Immature natural killer cell (primary cell): ENCODE measurements at regions not wholly inside any gene's neighbourhood (a gene's known extent, or its start where the extent isn't known, plus 50 kb on each side); places are given as distances from the start of the nearest gene placed in this dataset.

ENCODE experiments used
- DNase-seq, 3 donors: peaks; one replicate each; pipeline ENCODE4 v3.0.0; 2022; ENCODE audit warnings: mixed read lengths in 1 of 3
- H3K27ac Mint-ChIP-seq, 6 donors: one replicate each; pipeline ENCODE4 v1.8.0; 2020; ENCODE audit warnings: mixed read lengths in 6 of 6, mild to moderate bottlenecking in 5 of 6, inconsistent platforms in 4 of 6, moderate library complexity in 3 of 6
- H3K27me3 Mint-ChIP-seq, 3 donors: one replicate each; pipeline ENCODE4 v1.8.0; 2020 to 2021; ENCODE audit warnings: low read depth in 3 of 3, mild to moderate bottlenecking in 3 of 3, mixed read lengths in 3 of 3, moderate library complexity in 3 of 3, inconsistent platforms in 1 of 3
- H3K36me3 Mint-ChIP-seq, 3 donors: one replicate each; pipeline ENCODE4 v1.8.0; 2020; ENCODE audit warnings: mixed read lengths in 3 of 3, inconsistent platforms in 2 of 3, mild to moderate bottlenecking in 2 of 3
- H3K4me1 Mint-ChIP-seq, 2 donors: one replicate each; pipeline ENCODE4 v1.8.0; 2020; ENCODE audit warnings: inconsistent platforms in 2 of 2, mild to moderate bottlenecking in 2 of 2, mixed read lengths in 2 of 2, moderate library complexity in 1 of 2
- H3K4me3 Mint-ChIP-seq, 5 donors: one replicate each; pipeline ENCODE4 v1.8.0; 2020; ENCODE audit warnings: mild to moderate bottlenecking in 5 of 5, mixed read lengths in 5 of 5, inconsistent platforms in 3 of 5, moderate library complexity in 3 of 5
- H3K9me3 Mint-ChIP-seq, 6 donors: one replicate each; pipeline ENCODE4 v1.8.0; 2020; ENCODE audit warnings: mild to moderate bottlenecking in 6 of 6, mixed read lengths in 6 of 6, inconsistent platforms in 4 of 6, moderate library complexity in 3 of 6

- Mint-ChIP-seq H3K27me3 (peaks cover 0 to under 1% (median 0%) of the 10 kb centered on the region in 3 donors), H3K4me3 (no peak overlapping the region), H3K27ac (no peak overlapping the region), H3K36me3 (no peaks in the 10 kb centered on the region), H3K4me1 (no peaks in the 10 kb centered on the region), H3K9me3 (no peaks in the 10 kb centered on the region)
- no peak for DNase-seq
Observed at GRCh38 chr14:97894552-97894951, 1097.4 kb downstream of the VRK1 start.

- Mint-ChIP-seq H3K36me3 (no peaks in the 10 kb centered on the region), H3K27me3 (peaks cover 0 to 5% (median 0%) of the 10 kb centered on the region in 3 donors), H3K27ac (no peak overlapping the region), H3K4me3 (no peak overlapping the region), H3K4me1 (no peaks in the 10 kb centered on the region), H3K9me3 (no peaks in the 10 kb centered on the region)
- DNase-seq = no peak
Observed at GRCh38 chr14:97900196-97900854, 1103.1 kb downstream of the VRK1 start.

GRCh38 chr14:97902630-97903029 is 1105.4 kb downstream of the VRK1 start:
- no peak overlapping the region for H3K4me3 Mint-ChIP-seq
- no peaks in the 10 kb centered on the region for H3K9me3 Mint-ChIP-seq
- H3K27ac Mint-ChIP-seq = no peak overlapping the region
- peaks cover 0 to 5% (median 2%) of the 10 kb centered on the region in 3 donors for H3K27me3 Mint-ChIP-seq
- DNase-seq = no peak
- H3K4me1 Mint-ChIP-seq = no peaks in the 10 kb centered on the region
- H3K36me3 Mint-ChIP-seq = no peaks in the 10 kb centered on the region

GRCh38 chr14:97903821-97904220 is 1106.6 kb downstream of the VRK1 start:
- peaks cover 6 to 12% (median 7%) of the 10 kb centered on the region in 3 donors for H3K27me3 Mint-ChIP-seq
- H3K27ac Mint-ChIP-seq = no peak overlapping the region
- H3K4me3 Mint-ChIP-seq = no peak overlapping the region
- DNase-seq = no peak
- H3K9me3 Mint-ChIP-seq = peaks cover 0 to 10% (median 1%) of the 10 kb centered on the region in 6 donors
- peaks cover 0 to 3% (median 0%) of the 10 kb centered on the region in 3 donors for H3K36me3 Mint-ChIP-seq
- no peaks in the 10 kb centered on the region for H3K4me1 Mint-ChIP-seq

- H3K9me3 Mint-ChIP-seq = peaks cover 0 to 14% (median 1%) of the 10 kb centered on the region in 6 donors
- no peak overlapping the region for H3K27ac Mint-ChIP-seq
- H3K4me1 Mint-ChIP-seq = no peaks in the 10 kb centered on the region
- H3K36me3 Mint-ChIP-seq = peaks cover 0 to 8% (median 3%) of the 10 kb centered on the region in 3 donors
- H3K4me3 Mint-ChIP-seq = no peak overlapping the region
- H3K27me3 Mint-ChIP-seq = peaks cover 8 to 15% (median 11%) of the 10 kb centered on the region in 3 donors
- no peak for DNase-seq
Observed at GRCh38 chr14:97912217-97912616, 1115.0 kb downstream of the VRK1 start.

GRCh38 chr14:97916100-97916499 is 1118.9 kb downstream of the VRK1 start:
- H3K36me3 Mint-ChIP-seq = no peaks in the 10 kb centered on the region
- H3K27ac Mint-ChIP-seq = no peak overlapping the region
- no peaks in the 10 kb centered on the region for H3K4me1 Mint-ChIP-seq
- no peak overlapping the region for H3K4me3 Mint-ChIP-seq
- H3K9me3 Mint-ChIP-seq = peaks cover 0 to 2% (median 0%) of the 10 kb centered on the region in 6 donors
- no peak for DNase-seq
- H3K27me3 Mint-ChIP-seq = peaks cover 2 to 7% (median 4%) of the 10 kb centered on the region in 3 donors

- no peaks in the 10 kb centered on the region for H3K36me3 Mint-ChIP-seq
- H3K9me3 Mint-ChIP-seq = no peaks in the 10 kb centered on the region
- H3K27me3 Mint-ChIP-seq = peaks cover 2 to 7% (median 4%) of the 10 kb centered on the region in 3 donors
- no peak overlapping the region for H3K4me3 Mint-ChIP-seq
- no peak overlapping the region for H3K27ac Mint-ChIP-seq
- H3K4me1 Mint-ChIP-seq = no peaks in the 10 kb centered on the region
- no peak for DNase-seq
Observed at GRCh38 chr14:97916669-97917568, 1119.7 kb downstream of the VRK1 start.

- H3K4me1 Mint-ChIP-seq = no peaks in the 10 kb centered on the region
- no peak overlapping the region for H3K27ac Mint-ChIP-seq
- H3K9me3 Mint-ChIP-seq = no peaks in the 10 kb centered on the region
- peaks cover 2 to 6% (median 4%) of the 10 kb centered on the region in 3 donors for H3K27me3 Mint-ChIP-seq
- H3K36me3 Mint-ChIP-seq = no peaks in the 10 kb centered on the region
- no peak overlapping the region for H3K4me3 Mint-ChIP-seq
- DNase-seq = no peak
Observed at GRCh38 chr14:97920201-97920600, 1123.0 kb downstream of the VRK1 start.

- Mint-ChIP-seq H3K4me3 (no peak overlapping the region), H3K27me3 (peaks cover 2 to 4% (median 2%) of the 10 kb centered on the region in 3 donors), H3K4me1 (no peaks in the 10 kb centered on the region), H3K27ac (no peak overlapping the region), H3K9me3 (no peaks in the 10 kb centered on the region), H3K36me3 (no peaks in the 10 kb centered on the region)
- DNase-seq = peak in 1 of 3 donors; percentile 5
Observed at GRCh38 chr14:97921296-97921695, 1124.1 kb downstream of the VRK1 start.

GRCh38 chr14:97924922-97925613 is 1127.9 kb downstream of the VRK1 start:
- H3K36me3 Mint-ChIP-seq = no peaks in the 10 kb centered on the region
- H3K27ac Mint-ChIP-seq = peak overlapping the region in 1 of 6 donors; percentile 71
- peak overlapping the region in 1 of 5 donors; percentile 71 for H3K4me3 Mint-ChIP-seq
- DNase-seq = peak in 1 of 3 donors; percentile 52
- no peaks in the 10 kb centered on the region for H3K4me1 Mint-ChIP-seq
- H3K27me3 Mint-ChIP-seq = peaks cover 0 to 4% (median 2%) of the 10 kb centered on the region in 3 donors
- no peaks in the 10 kb centered on the region for H3K9me3 Mint-ChIP-seq

- H3K27ac Mint-ChIP-seq = no peak overlapping the region
- H3K4me3 Mint-ChIP-seq = no peak overlapping the region
- no peaks in the 10 kb centered on the region for H3K36me3 Mint-ChIP-seq
- peaks cover 0 to 18% (median 3%) of the 10 kb centered on the region in 3 donors for H3K27me3 Mint-ChIP-seq
- DNase-seq = no peak
- no peaks in the 10 kb centered on the region for H3K4me1 Mint-ChIP-seq
- H3K9me3 Mint-ChIP-seq = peaks cover 0 to 1% (median 0%) of the 10 kb centered on the region in 6 donors
Observed at GRCh38 chr14:97930166-97930565, 1133.0 kb downstream of the VRK1 start.

GRCh38 chr14:97931273-97931672 is 1134.1 kb downstream of the VRK1 start:
- Mint-ChIP-seq H3K27ac (peak overlapping the region in 1 of 6 donors; percentile 28), H3K36me3 (no peaks in the 10 kb centered on the region), H3K9me3 (peaks cover 0 to 1% (median 0%) of the 10 kb centered on the region in 6 donors), H3K27me3 (peaks cover 0 to 18% (median 3%) of the 10 kb centered on the region in 3 donors), H3K4me1 (no peaks in the 10 kb centered on the region), H3K4me3 (no peak overlapping the region)
- DNase-seq = no peak

GRCh38 chr14:97942921-97943320 is 1145.7 kb downstream of the VRK1 start:
- no peak for DNase-seq
- no peak overlapping the region for H3K4me3 Mint-ChIP-seq
- H3K36me3 Mint-ChIP-seq = no peaks in the 10 kb centered on the region
- H3K4me1 Mint-ChIP-seq = no peaks in the 10 kb centered on the region
- no peaks in the 10 kb centered on the region for H3K9me3 Mint-ChIP-seq
- H3K27ac Mint-ChIP-seq = no peak overlapping the region
- peaks cover 3 to 9% (median 5%) of the 10 kb centered on the region in 3 donors for H3K27me3 Mint-ChIP-seq

- no peak for DNase-seq
- H3K4me1 Mint-ChIP-seq = no peaks in the 10 kb centered on the region
- H3K4me3 Mint-ChIP-seq = no peak overlapping the region
- H3K27ac Mint-ChIP-seq = no peak overlapping the region
- no peaks in the 10 kb centered on the region for H3K36me3 Mint-ChIP-seq
- H3K9me3 Mint-ChIP-seq = no peaks in the 10 kb centered on the region
- peaks cover 3 to 12% (median 4%) of the 10 kb centered on the region in 3 donors for H3K27me3 Mint-ChIP-seq
Observed at GRCh38 chr14:97943619-97944018, 1146.4 kb downstream of the VRK1 start.
